ENCODE measurements at regions not wholly inside any gene's neighbourhood (a gene's known extent, or its start where the extent isn't known, plus 50 kb on each side); places are given as distances from the start of the nearest gene placed in this dataset.

GRCh38 chrX:34555481-34555880, 101.6 kb downstream of the TMEM47 start:
- no peak for TF ChIP-seq SIN3A (IDR thresholded peaks at IDR 0.05; ENCODE audit: low read depth)
- TF ChIP-seq SRF (IDR thresholded peaks at IDR 0.05; ENCODE audit: low read depth): no peak
- TF ChIP-seq ELF1 (IDR thresholded peaks at IDR 0.05; ENCODE audit: borderline replicate concordance, low read depth): no peak
- no peak for TF ChIP-seq ZFX (IDR thresholded peaks at IDR 0.05)
- no peak for TF ChIP-seq TCF7L2 (IDR thresholded peaks at IDR 0.05; ENCODE audit: borderline replicate concordance, extremely low read depth, insufficient read depth, insufficient read length)
- no peak for TF ChIP-seq CEBPB (IDR thresholded peaks at IDR 0.05; ENCODE audit: low read depth)
- no peak for TF ChIP-seq ZBTB33 (IDR thresholded peaks at IDR 0.05; ENCODE audit: extremely low read depth, insufficient replicate concordance, low read length)
- no peak for TF ChIP-seq EZH2phosphoT487 (IDR thresholded peaks at IDR 0.05; ENCODE audit: borderline replicate concordance)
- no peak for TF ChIP-seq ZNF274 (IDR thresholded peaks at IDR 0.05; ENCODE audit: low read depth, low read length)
- CTCF ChIA-PET: no interaction called here
- no peaks in the 10 kb centered on the region for H4K20me1 ChIP-seq (ENCODE audit: insufficient read depth)

GRCh38 chrX:34546366-34546765, 110.7 kb downstream of the TMEM47 start:
- ATAC-seq: no peak
- POLR2A ChIA-PET: no interaction called here
- BruUV-seq (replicated peaks): no TSS peak

More at GRCh38 chrX:34555481-34555880, 101.6 kb downstream of the TMEM47 start:
- BruUV-seq (replicated peaks): no TSS peak
- no peak for ATAC-seq
- no peaks in the 10 kb centered on the region for H3K27me3 ChIP-seq (ENCODE audit: insufficient read depth, low read length)
- H3K9me2 ChIP-seq (ENCODE audit: insufficient read depth): no peaks in the 10 kb centered on the region
- intact Hi-C loops (cut with micrococcal nuclease): no loop called here
- H3K36me3 ChIP-seq (ENCODE audit: control insufficient read depth in 1 of 2, insufficient read depth in 2 of 2, low read length in 2 of 2): no peaks in the 10 kb centered on the region
- H2AFZ ChIP-seq (ENCODE audit: low read depth, low read length, poor library complexity, severe bottlenecking): no peak overlapping the region
- H3K9ac ChIP-seq (ENCODE audit: low read length): no peak overlapping the region
- H3K9me3 ChIP-seq (ENCODE audit: control insufficient read depth in 1 of 2, insufficient read depth in 1 of 2, low read depth in 1 of 2, low read length in 2 of 2): no peaks in the 10 kb centered on the region
- no peaks in the 10 kb centered on the region for H3K4me1 ChIP-seq (ENCODE audit: control insufficient read depth in 1 of 2, insufficient read depth in 2 of 2, low read length in 2 of 2)
- no peaks in the 10 kb centered on the region for H3K79me2 ChIP-seq (ENCODE audit: insufficient read depth, low read length)
- no peak overlapping the region for H3K4me3 ChIP-seq (replicated peaks in 1 of 2; ENCODE audit: low read depth in 1 of 2, low read length in 2 of 2)
- H3K4me2 ChIP-seq (ENCODE audit: low read length): no peak overlapping the region
- no peak for DNase-seq (ENCODE audit: low read depth, low spot score)
- ChIA-PET RAD21 (ENCODE audit: low non-redundant PET in 1 of 2, low total read pairs in 2 of 2, uncharacterized antibody in 2 of 2, unreplicated experiment in 2 of 2) (no interaction called here), POLR2A (no interaction called here)
- H3K27ac ChIP-seq (ENCODE audit: low read depth, low read length): no peak overlapping the region

More at GRCh38 chrX:34546366-34546765, 110.7 kb downstream of the TMEM47 start:
- Histone ChIP-seq H3K4me2 (ENCODE audit: low read length) (no peak overlapping the region), H3K79me2 (ENCODE audit: insufficient read depth, low read length) (no peaks in the 10 kb centered on the region), H2AFZ (ENCODE audit: low read depth, low read length, poor library complexity, severe bottlenecking) (no peak overlapping the region), H3K9me3 (ENCODE audit: control insufficient read depth in 1 of 2, insufficient read depth in 1 of 2, low read depth in 1 of 2, low read length in 2 of 2) (no peaks in the 10 kb centered on the region), H3K9ac (ENCODE audit: low read length) (no peak overlapping the region), H3K27ac (ENCODE audit: low read depth, low read length) (no peak overlapping the region), H3K4me1 (ENCODE audit: control insufficient read depth in 1 of 2, insufficient read depth in 2 of 2, low read length in 2 of 2) (no peaks in the 10 kb centered on the region), H3K27me3 (ENCODE audit: insufficient read depth, low read length) (no peaks in the 10 kb centered on the region), H3K9me2 (ENCODE audit: insufficient read depth) (no peaks in the 10 kb centered on the region), H3K4me3 (replicated peaks in 1 of 2; ENCODE audit: low read depth in 1 of 2, low read length in 2 of 2) (no peak overlapping the region), H3K36me3 (ENCODE audit: control insufficient read depth in 1 of 2, insufficient read depth in 2 of 2, low read length in 2 of 2) (no peaks in the 10 kb centered on the region), H4K20me1 (ENCODE audit: insufficient read depth) (no peaks in the 10 kb centered on the region)
- CTCF ChIA-PET: no interaction called here
- intact Hi-C loops (cut with micrococcal nuclease): no loop called here
- no peak for TF ChIP-seq ZFX (IDR thresholded peaks at IDR 0.05)
- no peak for TF ChIP-seq EGR1 (IDR thresholded peaks at IDR 0.05; ENCODE audit: low read depth)
- TF ChIP-seq TCF7L2 (IDR thresholded peaks at IDR 0.05; ENCODE audit: borderline replicate concordance, extremely low read depth, insufficient read depth, insufficient read length): no peak
- no peak for TF ChIP-seq CBX3 (IDR thresholded peaks at IDR 0.05; ENCODE audit: low read depth)
- no peak for TF ChIP-seq ZBTB33 (IDR thresholded peaks at IDR 0.05; ENCODE audit: extremely low read depth, insufficient replicate concordance, low read length)
- TF ChIP-seq REST (IDR thresholded peaks at IDR 0.05; ENCODE audit: low read depth): no peak
- TF ChIP-seq POLR2A (IDR thresholded peaks at IDR 0.05; ENCODE audit: borderline replicate concordance, extremely low read depth, insufficient read depth, insufficient read length): no peak
- DNase-seq (ENCODE audit: low read depth, low spot score): no peak
- RAD21 ChIA-PET (ENCODE audit: low non-redundant PET in 1 of 2, low total read pairs in 2 of 2, uncharacterized antibody in 2 of 2, unreplicated experiment in 2 of 2): no interaction called here

All from HCT116 (cell line).